PC-3 (cell line): ENCODE measurements at regions not wholly inside any gene's neighbourhood (a gene's known extent, or its start where the extent isn't known, plus 50 kb on each side); places are given as distances from the start of the nearest gene placed in this dataset.

ENCODE experiments used
- ATAC-seq: fragments of 200-7000 bp; cut with Tn5 transposase; 2 replicates; pipeline ENCODE4 v1.9.1; 2020; ENCODE audit warnings: mild to moderate bottlenecking, moderate library complexity
- BruUV-seq: library from RNA; stranded (reverse); fragments of 400-500 nt; replicated peaks from 2 replicates; lab custom pipeline; 2021; lab: Mats Ljungman, UMichigan
- CTCF ChIA-PET: fragments of 300-600 bp; sonication (Branson Sonifier 250); formaldehyde crosslinking; loops from one replicate; lab custom pipeline; 2022; ENCODE audit warnings: antibody characterized with exemption; lab: Charles Lee
- POLR2A ChIA-PET: fragments of 300-600 bp; sonication (Branson Sonifier 250); formaldehyde crosslinking; loops from one replicate; lab custom pipeline; 2022; ENCODE audit warnings: antibody characterized with exemption; ENCODE audit not compliant: unreplicated experiment; lab: Charles Lee
- DNase-seq: peaks from one replicate; pipeline ENCODE4 v3.0.0-alpha.2; 2015
- H2AFZ ChIP-seq: fragments of 300-600 bp; sonication (generic); 2 replicates; pipeline ENCODE4 v1.6.0; 2016; ENCODE audit warnings: antibody characterized with exemption, low read length
- H3F3A ChIP-seq: fragments of 300-600 bp; sonication (generic); one replicate; pipeline ENCODE4 v1.6.0; 2017; ENCODE audit warnings: antibody characterized with exemption, low read length, control low read depth, mild to moderate bottlenecking; ENCODE audit not compliant: unreplicated experiment
- H3K27ac ChIP-seq: fragments of 300-600 bp; sonication (generic); 2 replicates; pipeline ENCODE4 v1.5.1; 2016; ENCODE audit warnings: mild to moderate bottlenecking, low read length
- H3K27me3 ChIP-seq: fragments of 300-600 bp; sonication (generic); 2 replicates; pipeline ENCODE4 v1.6.1; 2016; ENCODE audit warnings: low read length, mixed read lengths
- H3K36me3 ChIP-seq: fragments of 300-600 bp; sonication (generic); 2 replicates; pipeline ENCODE4 v1.6.1; 2016; ENCODE audit warnings: low read depth, mixed run types, low read length, mixed read lengths
- H3K4me1 ChIP-seq: fragments of 300-600 bp; sonication (generic); 2 replicates; pipeline ENCODE4 v1.5.1; 2016; ENCODE audit warnings: low read length; ENCODE audit not compliant: insufficient read depth
- H3K4me2 ChIP-seq: fragments of 300-600 bp; sonication (generic); 2 replicates; pipeline ENCODE4 v1.6.0; 2016; ENCODE audit warnings: low read length
- H3K4me3 ChIP-seq: fragments of 300-600 bp; sonication (generic); 2 replicates; pipeline ENCODE4 v1.5.1; 2016; ENCODE audit warnings: mild to moderate bottlenecking, low read length, mixed read lengths
- H3K79me2 ChIP-seq: fragments of 300-600 bp; sonication (generic); 2 replicates; pipeline ENCODE4 v1.6.1; 2017; ENCODE audit warnings: low read length, mixed read lengths
- H3K9ac ChIP-seq: fragments of 300-600 bp; sonication (generic); 2 replicates; pipeline ENCODE4 v1.6.0; 2016; ENCODE audit warnings: mild to moderate bottlenecking, low read length
- H3K9me2 ChIP-seq: fragments of 300-600 bp; sonication (generic); replicated peaks from 2 replicates; pipeline ENCODE4 v1.6.1; 2016; ENCODE audit warnings: mixed run types, low read length, mixed read lengths
- H3K9me3 ChIP-seq: fragments of 300-600 bp; sonication (generic); 2 replicates; pipeline ENCODE4 v1.6.1; 2016; ENCODE audit warnings: low read length, mixed read lengths
- H4K20me1 ChIP-seq: fragments of 300-600 bp; sonication (generic); 2 replicates; pipeline ENCODE4 v1.6.1; 2016; ENCODE audit warnings: low read length, mixed read lengths
- CTCF ChIP-seq: fragments of 300-600 bp; sonication (generic); conservative IDR thresholded peaks from 2 replicates; pipeline ENCODE4 v1.5.1; 2017; ENCODE audit warnings: antibody characterized with exemption, low read depth, mild to moderate bottlenecking, low read length
- EZH2 ChIP-seq: fragments of 300-600 bp; sonication (generic); IDR thresholded peaks from one replicate; pipeline ENCODE4 v1.6.1; 2017; ENCODE audit warnings: antibody characterized with exemption, mild to moderate bottlenecking, low read length; ENCODE audit not compliant: unreplicated experiment
- EZH2phosphoT487 ChIP-seq: fragments of 300-600 bp; sonication (generic); IDR thresholded peaks from 2 replicates; pipeline ENCODE4 v1.6.1; 2018; ENCODE audit warnings: mild to moderate bottlenecking, antibody characterized with exemption, low read length, borderline replicate concordance
- intact Hi-C: fragments of 100-400 bp; cut with micrococcal nuclease; formaldehyde crosslinking; loops from 2 replicates; pipeline ENCODE4 v1.9.0; 2023

- ATAC-seq = no peak; the same call in 1 of the 2 replicates
- no peaks in the 10 kb centered on the region for H3K27me3 ChIP-seq
- H3K27ac ChIP-seq = no peak overlapping the region
- intact Hi-C loops = no loop called here
- no peaks in the 10 kb centered on the region for H3K9me2 ChIP-seq
- no peaks in the 10 kb centered on the region for H3K9me3 ChIP-seq
- H4K20me1 ChIP-seq = no peaks in the 10 kb centered on the region
- no peak for DNase-seq
- no peaks in the 10 kb centered on the region for H3K4me1 ChIP-seq
- H3K9ac ChIP-seq = no peak overlapping the region
- H3K79me2 ChIP-seq = no peaks in the 10 kb centered on the region
- TF ChIP-seq EZH2phosphoT487 (no peak), EZH2 (no peak), CTCF (no peak)
- ChIA-PET CTCF (interaction anchor here (0.5 to 1.1 kb wide), 2 partner anchors 68 to 123 kb away, joined by 3 to 4 read pairs; no protein-coding TSS in a partner anchor), POLR2A (no interaction called here)
- no peaks in the 10 kb centered on the region for H3K36me3 ChIP-seq
- no peak overlapping the region for H3K4me2 ChIP-seq
- no peak overlapping the region for H3K4me3 ChIP-seq
- no TSS peak for BruUV-seq
- no peaks in the 10 kb centered on the region for H3F3A ChIP-seq
- no peak overlapping the region for H2AFZ ChIP-seq
These were observed 64.2 kb downstream of the FAM43A start for GRCh38 chr3:194749631-194750490.

- intact Hi-C loops = no loop called here
- CTCF ChIA-PET = interaction anchor here (0.5 to 1.1 kb wide), 2 partner anchors 68 to 122 kb away, joined by 3 to 4 read pairs; no protein-coding TSS in a partner anchor
- no peaks in the 10 kb centered on the region for H3K36me3 ChIP-seq
- no peak overlapping the region for H3K4me3 ChIP-seq
- no peaks in the 10 kb centered on the region for H3K9me3 ChIP-seq
- no peaks in the 10 kb centered on the region for H3K79me2 ChIP-seq
- no peak overlapping the region for H2AFZ ChIP-seq
- no peaks in the 10 kb centered on the region for H3K9me2 ChIP-seq
- DNase-seq (no peak), ATAC-seq (no peak)
- TF ChIP-seq EZH2phosphoT487 (no peak), EZH2 (no peak), CTCF (no peak)
- no peak overlapping the region for H3K4me2 ChIP-seq
- POLR2A ChIA-PET = interaction anchor here (0.7 kb wide), 1 partner anchor 15 kb away, joined by 4 read pairs; no protein-coding TSS in a partner anchor
- H3K4me1 ChIP-seq = no peaks in the 10 kb centered on the region
- H3K27me3 ChIP-seq = no peaks in the 10 kb centered on the region
- H3F3A ChIP-seq = no peaks in the 10 kb centered on the region
- H4K20me1 ChIP-seq = no peaks in the 10 kb centered on the region
- H3K27ac ChIP-seq = no peak overlapping the region
- H3K9ac ChIP-seq = no peak overlapping the region
- BruUV-seq = no TSS peak
These were observed 64.8 kb downstream of the FAM43A start for GRCh38 chr3:194750491-194750828.
